Osteoblast (primary cell): ENCODE measurements at regions not wholly inside any gene's neighbourhood (a gene's known extent, or its start where the extent isn't known, plus 50 kb on each side); places are given as distances from the start of the nearest gene placed in this dataset.
A peak's percentile ranks its signal among the peaks of the same experiment; 100 is the strongest.

ENCODE experiments used
- DNase-seq: peaks from one replicate; pipeline ENCODE4 v3.0.0; 2011; ENCODE audit warnings: low spot score, mixed read lengths; ENCODE audit not compliant: insufficient read length; ENCODE audit errors: missing footprints
- H2AFZ ChIP-seq: 2 replicates; pipeline ENCODE4 v1.6.0; 2011; ENCODE audit warnings: mild to moderate bottlenecking, low read length
- H3K27ac ChIP-seq: 2 replicates; pipeline ENCODE4 v1.5.1; 2011; ENCODE audit warnings: mild to moderate bottlenecking, low read depth, low read length, moderate library complexity
- H3K27me3 ChIP-seq: 2 replicates; pipeline ENCODE4 v1.6.0; 2012; ENCODE audit warnings: mild to moderate bottlenecking, control low read depth, inconsistent platforms, low read length, moderate library complexity; ENCODE audit not compliant: insufficient read depth
- H3K36me3 ChIP-seq: 2 replicates; pipeline ENCODE4 v1.5.1; 2011; ENCODE audit warnings: mild to moderate bottlenecking, low read length, control low read depth, moderate library complexity; ENCODE audit not compliant: insufficient read depth
- H3K4me1 ChIP-seq: 2 replicates; pipeline ENCODE4 v1.5.1; 2011; ENCODE audit warnings: mild to moderate bottlenecking, low read length, control low read depth, moderate library complexity; ENCODE audit not compliant: insufficient read depth
- H3K4me2 ChIP-seq: 2 replicates; pipeline ENCODE4 v1.6.0; 2011; ENCODE audit warnings: mild to moderate bottlenecking, low read length; ENCODE audit not compliant: insufficient read depth
- H3K4me3 ChIP-seq: fragments of 200-600 bp; sonication (generic); 3 replicates; pipeline ENCODE4 v1.5.1; 2012; ENCODE audit warnings: mild to moderate bottlenecking, low read length, inconsistent platforms; ENCODE audit not compliant: insufficient read depth
- H3K79me2 ChIP-seq: 2 replicates; pipeline ENCODE4 v1.6.0; 2012; ENCODE audit warnings: mild to moderate bottlenecking, low read length, control low read depth, inconsistent platforms; ENCODE audit not compliant: insufficient read depth
- H3K9me3 ChIP-seq: 2 replicates; pipeline ENCODE4 v1.5.1; 2011; ENCODE audit warnings: low read depth, low read length, control low read depth
- H4K20me1 ChIP-seq: 2 replicates; pipeline ENCODE4 v1.6.0; 2012; ENCODE audit warnings: mild to moderate bottlenecking, low read length, control low read depth; ENCODE audit not compliant: insufficient read depth
- CTCF ChIP-seq: IDR thresholded peaks from 2 replicates; pipeline ENCODE4 v1.5.1; 2011; ENCODE audit warnings: mild to moderate bottlenecking, low read depth, low read length, moderate library complexity; ENCODE audit errors: extremely low read depth

GRCh38 chr14:55949708-55950107 lies 168.5 kb upstream of the PELI2 start:
- no peaks in the 10 kb centered on the region for H3K9me3 ChIP-seq
- no peak overlapping the region for H3K4me2 ChIP-seq

GRCh38 chr14:55950135-55950534 lies 168.1 kb upstream of the PELI2 start:
- H4K20me1 ChIP-seq: no peaks in the 10 kb centered on the region
- H3K4me3 ChIP-seq: no peak overlapping the region
- no peak overlapping the region for H3K27ac ChIP-seq
- no peaks in the 10 kb centered on the region for H3K79me2 ChIP-seq
- TF ChIP-seq CTCF: no peak
- no peaks in the 10 kb centered on the region for H3K9me3 ChIP-seq
- no peak overlapping the region for H2AFZ ChIP-seq
- no peak overlapping the region for H3K4me2 ChIP-seq
- no peaks in the 10 kb centered on the region for H3K4me1 ChIP-seq
- H3K27me3 ChIP-seq: peaks cover 3% of the 10 kb centered on the region
- peak; percentile 42 for DNase-seq
- H3K36me3 ChIP-seq: no peaks in the 10 kb centered on the region

More at GRCh38 chr14:55949708-55950107, 168.5 kb upstream of the PELI2 start:
- DNase-seq: no peak
- Histone ChIP-seq H4K20me1 (no peaks in the 10 kb centered on the region), H2AFZ (no peak overlapping the region), H3K4me3 (no peak overlapping the region), H3K79me2 (no peaks in the 10 kb centered on the region), H3K4me1 (no peaks in the 10 kb centered on the region), H3K27me3 (peaks cover 3% of the 10 kb centered on the region), H3K36me3 (no peaks in the 10 kb centered on the region), H3K27ac (no peak overlapping the region)
- TF ChIP-seq CTCF: no peak

GRCh38 chr14:55951341-55952206 lies 166.6 kb upstream of the PELI2 start:
- Histone ChIP-seq H3K9me3 (no peaks in the 10 kb centered on the region), H3K4me2 (no peak overlapping the region), H2AFZ (no peak overlapping the region), H3K36me3 (no peaks in the 10 kb centered on the region), H3K27ac (no peak overlapping the region), H4K20me1 (no peaks in the 10 kb centered on the region), H3K4me1 (no peaks in the 10 kb centered on the region), H3K4me3 (no peak overlapping the region), H3K79me2 (no peaks in the 10 kb centered on the region), H3K27me3 (no peaks in the 10 kb centered on the region)
- DNase-seq: no peak
- no peak for TF ChIP-seq CTCF

- Histone ChIP-seq H3K36me3 (no peaks in the 10 kb centered on the region), H3K4me1 (no peaks in the 10 kb centered on the region), H3K4me2 (no peak overlapping the region), H4K20me1 (no peaks in the 10 kb centered on the region), H3K27ac (no peak overlapping the region), H3K79me2 (no peaks in the 10 kb centered on the region), H3K9me3 (no peaks in the 10 kb centered on the region), H3K27me3 (peaks cover 9% of the 10 kb centered on the region), H2AFZ (no peak overlapping the region), H3K4me3 (no peak overlapping the region)
- TF ChIP-seq CTCF: no peak
- no peak for DNase-seq
Observed at GRCh38 chr14:55954108-55954507, 164.1 kb upstream of the PELI2 start.
